ENCODE measurements at regions not wholly inside any gene's neighbourhood (a gene's known extent, or its start where the extent isn't known, plus 50 kb on each side); places are given as distances from the start of the nearest gene placed in this dataset.

- Histone ChIP-seq H3K4me1 (ENCODE audit: control insufficient read depth, insufficient read depth, low read length, unreplicated experiment) (peaks cover 1% of the 10 kb centered on the region), H3K79me2 (ENCODE audit: control insufficient read depth, insufficient read depth, low read length, unreplicated experiment) (no peaks in the 10 kb centered on the region), H3K27ac (ENCODE audit: low read depth, low read length) (no peak overlapping the region), H3K36me3 (ENCODE audit: insufficient read depth, low read length) (no peaks in the 10 kb centered on the region), H3K27me3 (ENCODE audit: insufficient read depth, low read length) (no peaks in the 10 kb centered on the region; the same call in 1 of the 2 replicates), H3K4me3 (ENCODE audit: low read depth, low read length) (no peak overlapping the region), H2AFZ (ENCODE audit: low read length, unreplicated experiment) (no peak overlapping the region)
Measured at GRCh38 chr13:47853236-47853635, 147.8 kb downstream of the SUCLA2 start.

DNA sequence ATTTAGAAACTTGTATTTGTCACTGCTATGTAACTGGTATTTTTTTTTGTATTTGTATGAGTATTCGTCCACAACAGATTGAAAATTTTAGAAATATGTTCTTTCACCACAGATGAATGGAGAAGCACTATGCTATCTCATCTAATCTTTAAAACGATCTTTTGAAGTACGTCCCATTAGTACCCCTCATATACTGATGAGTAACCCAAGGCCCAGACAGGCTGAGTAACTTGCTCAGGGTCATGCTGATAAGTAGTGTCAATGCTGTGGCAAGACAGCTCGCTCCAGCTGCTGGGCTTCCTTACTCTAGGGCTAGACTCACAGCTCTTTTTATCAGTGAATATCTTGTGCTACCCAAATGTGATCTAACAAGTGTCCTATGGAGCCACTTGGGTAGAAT is 154.2 kb downstream of the SUCLA2 start:
- Histone ChIP-seq H3K27ac (ENCODE audit: low read depth, low read length) (no peak overlapping the region), H3K4me3 (ENCODE audit: low read depth, low read length) (no peak overlapping the region), H3K27me3 (ENCODE audit: insufficient read depth, low read length) (no peaks in the 10 kb centered on the region), H3K36me3 (ENCODE audit: insufficient read depth, low read length) (no peaks in the 10 kb centered on the region), H3K4me1 (ENCODE audit: control insufficient read depth, insufficient read depth, low read length, unreplicated experiment) (no peaks in the 10 kb centered on the region), H3K79me2 (ENCODE audit: control insufficient read depth, insufficient read depth, low read length, unreplicated experiment) (no peaks in the 10 kb centered on the region), H2AFZ (ENCODE audit: low read length, unreplicated experiment) (no peak overlapping the region)

DNA sequence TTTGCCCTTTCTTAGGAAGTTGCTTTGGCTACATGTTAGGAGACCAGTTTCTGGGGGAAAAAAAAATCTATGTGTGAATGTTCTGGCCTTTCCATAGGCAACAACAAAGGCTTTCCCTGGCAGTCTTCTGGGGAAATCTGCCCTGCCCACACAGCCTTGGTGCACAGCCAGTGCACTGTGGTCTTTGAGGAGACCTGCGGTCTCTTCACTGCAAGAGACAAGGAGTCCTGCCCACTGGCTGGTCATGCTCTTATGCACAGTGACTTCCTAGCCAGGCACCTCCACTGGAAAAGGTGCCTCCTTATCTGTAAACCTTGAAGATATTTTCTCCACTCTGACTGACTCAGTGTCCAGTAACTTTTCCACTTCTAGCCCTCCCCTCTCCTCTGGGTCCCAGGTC is 155.1 kb downstream of the SUCLA2 start:
- Histone ChIP-seq H2AFZ (ENCODE audit: low read length, unreplicated experiment) (no peak overlapping the region), H3K27ac (ENCODE audit: low read depth, low read length) (no peak overlapping the region), H3K4me3 (ENCODE audit: low read depth, low read length) (no peak overlapping the region), H3K4me1 (ENCODE audit: control insufficient read depth, insufficient read depth, low read length, unreplicated experiment) (no peaks in the 10 kb centered on the region), H3K27me3 (ENCODE audit: insufficient read depth, low read length) (0 out of 2 replicates have a peak, but pooled peaks cover under 1% of the 10 kb centered on the region), H3K79me2 (ENCODE audit: control insufficient read depth, insufficient read depth, low read length, unreplicated experiment) (no peaks in the 10 kb centered on the region), H3K36me3 (ENCODE audit: insufficient read depth, low read length) (no peaks in the 10 kb centered on the region)

DNA sequence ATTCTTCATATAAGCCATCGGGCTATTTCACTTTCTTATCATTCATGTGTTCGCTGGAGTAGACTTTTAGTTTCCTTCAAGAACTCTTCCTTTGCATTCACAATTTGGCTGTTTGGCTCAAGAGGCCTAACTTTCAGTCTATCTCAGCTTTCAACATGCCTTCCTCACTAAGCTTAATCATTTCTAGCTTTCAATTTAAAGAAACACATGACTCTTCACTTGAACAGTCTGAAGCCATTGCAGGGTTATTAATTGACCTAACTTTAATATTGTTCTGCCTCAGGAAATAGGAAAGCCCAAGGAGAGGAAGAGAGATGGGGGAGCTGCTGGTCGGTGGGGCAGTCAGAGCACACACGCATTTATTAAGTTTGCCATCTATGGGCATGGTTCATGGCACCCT is 158.1 kb downstream of the SUCLA2 start:
- H2AFZ ChIP-seq (ENCODE audit: low read length, unreplicated experiment): no peak overlapping the region
- peaks cover 7% of the 10 kb centered on the region; the same call in 1 of the 2 replicates for H3K27me3 ChIP-seq (ENCODE audit: insufficient read depth, low read length)
- no peaks in the 10 kb centered on the region for H3K79me2 ChIP-seq (ENCODE audit: control insufficient read depth, insufficient read depth, low read length, unreplicated experiment)
- no peak overlapping the region for H3K27ac ChIP-seq (ENCODE audit: low read depth, low read length)
- no peaks in the 10 kb centered on the region for H3K36me3 ChIP-seq (ENCODE audit: insufficient read depth, low read length)
- no peak overlapping the region for H3K4me3 ChIP-seq (ENCODE audit: low read depth, low read length)
- H3K4me1 ChIP-seq (ENCODE audit: control insufficient read depth, insufficient read depth, low read length, unreplicated experiment): no peaks in the 10 kb centered on the region

GRCh38 chr13:47841151-47841550 is 159.9 kb downstream of the SUCLA2 start:
- Histone ChIP-seq H3K27me3 (ENCODE audit: insufficient read depth, low read length) (peaks cover 7% of the 10 kb centered on the region; the same call in 1 of the 2 replicates), H3K4me1 (ENCODE audit: control insufficient read depth, insufficient read depth, low read length, unreplicated experiment) (no peaks in the 10 kb centered on the region), H3K36me3 (ENCODE audit: insufficient read depth, low read length) (no peaks in the 10 kb centered on the region), H3K27ac (ENCODE audit: low read depth, low read length) (no peak overlapping the region), H3K79me2 (ENCODE audit: control insufficient read depth, insufficient read depth, low read length, unreplicated experiment) (no peaks in the 10 kb centered on the region), H3K4me3 (ENCODE audit: low read depth, low read length) (no peak overlapping the region), H2AFZ (ENCODE audit: low read length, unreplicated experiment) (no peak overlapping the region)

- no peaks in the 10 kb centered on the region for H3K36me3 ChIP-seq (ENCODE audit: insufficient read depth, low read length)
- H3K4me3 ChIP-seq (ENCODE audit: low read depth, low read length): no peak overlapping the region
- no peaks in the 10 kb centered on the region for H3K4me1 ChIP-seq (ENCODE audit: control insufficient read depth, insufficient read depth, low read length, unreplicated experiment)
- H3K79me2 ChIP-seq (ENCODE audit: control insufficient read depth, insufficient read depth, low read length, unreplicated experiment): no peaks in the 10 kb centered on the region
- peaks cover 7% of the 10 kb centered on the region; the same call in 1 of the 2 replicates for H3K27me3 ChIP-seq (ENCODE audit: insufficient read depth, low read length)
- no peak overlapping the region for H2AFZ ChIP-seq (ENCODE audit: low read length, unreplicated experiment)
- H3K27ac ChIP-seq (ENCODE audit: low read depth, low read length): no peak overlapping the region
Measured at GRCh38 chr13:47837906-47838305, 163.2 kb downstream of the SUCLA2 start.

GRCh38 chr13:47837104-47837880 is 163.8 kb downstream of the SUCLA2 start:
- no peak overlapping the region for H3K27ac ChIP-seq (ENCODE audit: low read depth, low read length)
- H3K36me3 ChIP-seq (ENCODE audit: insufficient read depth, low read length): no peaks in the 10 kb centered on the region
- H3K4me3 ChIP-seq (ENCODE audit: low read depth, low read length): no peak overlapping the region
- H3K4me1 ChIP-seq (ENCODE audit: control insufficient read depth, insufficient read depth, low read length, unreplicated experiment): no peaks in the 10 kb centered on the region
- H3K79me2 ChIP-seq (ENCODE audit: control insufficient read depth, insufficient read depth, low read length, unreplicated experiment): no peaks in the 10 kb centered on the region
- H3K27me3 ChIP-seq (ENCODE audit: insufficient read depth, low read length): peaks cover 7% of the 10 kb centered on the region; the same call in 1 of the 2 replicates
- no peak overlapping the region for H2AFZ ChIP-seq (ENCODE audit: low read length, unreplicated experiment)

- Histone ChIP-seq H3K4me1 (ENCODE audit: control insufficient read depth, insufficient read depth, low read length, unreplicated experiment) (no peaks in the 10 kb centered on the region), H3K36me3 (ENCODE audit: insufficient read depth, low read length) (no peaks in the 10 kb centered on the region), H3K4me3 (ENCODE audit: low read depth, low read length) (peak overlapping the region; percentile 64), H3K27me3 (ENCODE audit: insufficient read depth, low read length) (peaks cover 3% of the 10 kb centered on the region; the same call in 1 of the 2 replicates), H2AFZ (ENCODE audit: low read length, unreplicated experiment) (peak overlapping the region; percentile 51), H3K79me2 (ENCODE audit: control insufficient read depth, insufficient read depth, low read length, unreplicated experiment) (no peaks in the 10 kb centered on the region), H3K27ac (ENCODE audit: low read depth, low read length) (no peak overlapping the region)
Measured at GRCh38 chr13:47835470-47836228, 165.4 kb downstream of the SUCLA2 start.

DNA sequence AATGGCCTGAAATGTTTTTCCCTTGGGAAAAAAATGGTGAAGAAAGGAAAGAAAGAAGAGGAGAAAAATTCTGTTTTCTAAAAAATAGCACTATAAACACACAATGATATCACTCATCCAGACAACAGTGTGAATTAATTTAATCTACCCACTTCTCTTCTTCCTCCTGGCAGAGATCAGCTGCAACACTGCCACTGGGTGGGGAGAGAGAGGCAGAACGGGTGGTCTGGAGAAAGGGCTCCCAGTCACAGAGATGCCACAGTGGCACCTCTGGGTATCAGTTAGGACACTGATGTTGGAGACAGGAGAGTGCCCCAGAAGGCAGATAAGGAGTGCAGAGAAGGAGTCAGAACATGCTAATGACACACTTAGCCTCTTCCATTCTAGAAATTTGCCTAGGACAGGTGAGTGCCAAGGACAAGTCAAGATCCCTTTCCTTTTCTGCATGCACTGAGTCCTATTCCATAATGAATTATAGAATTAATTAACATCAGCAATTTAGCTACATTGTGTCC is 168.6 kb downstream of the SUCLA2 start:
- Histone ChIP-seq H3K4me1 (ENCODE audit: control insufficient read depth, insufficient read depth, low read length, unreplicated experiment) (no peaks in the 10 kb centered on the region), H3K27me3 (ENCODE audit: insufficient read depth, low read length) (no peaks in the 10 kb centered on the region), H3K79me2 (ENCODE audit: control insufficient read depth, insufficient read depth, low read length, unreplicated experiment) (no peaks in the 10 kb centered on the region), H2AFZ (ENCODE audit: low read length, unreplicated experiment) (no peak overlapping the region), H3K36me3 (ENCODE audit: insufficient read depth, low read length) (no peaks in the 10 kb centered on the region), H3K27ac (ENCODE audit: low read depth, low read length) (no peak overlapping the region), H3K4me3 (ENCODE audit: low read depth, low read length) (no peak overlapping the region)

GRCh38 chr13:47831265-47831664 is 169.8 kb downstream of the SUCLA2 start:
- Histone ChIP-seq H3K27me3 (ENCODE audit: insufficient read depth, low read length) (no peaks in the 10 kb centered on the region), H3K27ac (ENCODE audit: low read depth, low read length) (no peak overlapping the region), H3K4me1 (ENCODE audit: control insufficient read depth, insufficient read depth, low read length, unreplicated experiment) (no peaks in the 10 kb centered on the region), H3K36me3 (ENCODE audit: insufficient read depth, low read length) (no peaks in the 10 kb centered on the region), H2AFZ (ENCODE audit: low read length, unreplicated experiment) (no peak overlapping the region), H3K4me3 (ENCODE audit: low read depth, low read length) (no peak overlapping the region), H3K79me2 (ENCODE audit: control insufficient read depth, insufficient read depth, low read length, unreplicated experiment) (no peaks in the 10 kb centered on the region)

Measured in ACC112 (cell line).